HG03159 (cell line): ENCODE measurements at regions not wholly inside any gene's neighbourhood (a gene's known extent, or its start where the extent isn't known, plus 50 kb on each side); places are given as distances from the start of the nearest gene placed in this dataset.
"Not testable (repeated sequence)": the region's sequence is repeated elsewhere in the genome, so short reads cannot be mapped to it uniquely, and the experiment has no call there.

Source experiments
- ATAC-seq: cut with Tn5 transposase; IDR thresholded peaks from one replicate; pipeline ENCODE4 v1.9.1; 2021; ENCODE audit warnings: mild to moderate bottlenecking, moderate library complexity; ENCODE audit not compliant: unreplicated experiment

DNA sequence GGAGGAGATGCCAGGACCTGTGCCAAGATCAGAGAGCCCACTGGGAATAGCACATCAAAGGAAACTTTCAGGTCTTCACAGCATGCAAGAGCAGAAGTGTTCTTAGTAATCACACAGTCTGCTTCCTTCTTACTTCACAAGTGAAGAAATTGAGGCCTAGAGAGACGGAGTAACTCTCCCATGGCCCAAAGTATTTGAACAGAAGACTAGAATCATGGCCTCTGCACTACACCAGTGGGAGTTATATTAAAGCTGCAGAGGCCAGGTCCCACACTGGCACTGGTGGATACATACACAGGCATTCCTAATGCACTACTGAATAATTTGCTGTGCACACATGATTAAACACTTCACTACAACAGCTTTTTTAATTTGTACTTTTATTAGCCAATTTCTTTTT, 107.6 kb upstream of the RMP24 start:
- no peak for ATAC-seq

GRCh38 chr18:35868915-35869314, 103.6 kb upstream of the RMP24 start:
- ATAC-seq: no peak

- ATAC-seq: no peak
Observed at GRCh38 chr18:35871337-35871736, 101.1 kb upstream of the RMP24 start.

DNA sequence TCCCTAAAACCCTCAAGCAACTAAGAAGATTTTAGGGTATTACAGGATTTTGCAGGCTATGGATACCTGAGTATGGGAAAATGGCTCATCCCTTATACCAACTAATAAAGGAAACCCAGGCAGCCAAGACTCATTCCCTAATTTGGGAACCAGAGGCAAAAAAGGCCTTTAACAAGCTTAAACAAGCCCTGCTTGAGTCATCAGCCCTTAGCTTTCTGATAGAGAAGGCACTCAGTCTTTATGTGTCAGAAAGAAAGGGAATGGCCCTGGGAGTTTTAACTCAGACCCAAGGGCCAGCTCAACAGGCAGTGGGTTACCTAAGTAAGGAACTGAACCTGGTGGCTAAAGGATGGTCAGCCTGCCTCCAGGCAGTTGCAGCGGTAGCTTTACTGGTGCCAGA, 96.9 kb upstream of the RMP24 start:
- ATAC-seq: no peak

- ATAC-seq: no peak
Observed at GRCh38 chr18:35876243-35876642, 96.2 kb upstream of the RMP24 start.

- ATAC-seq: no peak
Observed at GRCh38 chr18:35880788-35881455, 91.6 kb upstream of the RMP24 start.

- ATAC-seq: no peak
Observed at GRCh38 chr18:35888329-35888728, 84.2 kb upstream of the RMP24 start.

GRCh38 chr18:35889677-35890076, 82.8 kb upstream of the RMP24 start:
- no peak for ATAC-seq

DNA sequence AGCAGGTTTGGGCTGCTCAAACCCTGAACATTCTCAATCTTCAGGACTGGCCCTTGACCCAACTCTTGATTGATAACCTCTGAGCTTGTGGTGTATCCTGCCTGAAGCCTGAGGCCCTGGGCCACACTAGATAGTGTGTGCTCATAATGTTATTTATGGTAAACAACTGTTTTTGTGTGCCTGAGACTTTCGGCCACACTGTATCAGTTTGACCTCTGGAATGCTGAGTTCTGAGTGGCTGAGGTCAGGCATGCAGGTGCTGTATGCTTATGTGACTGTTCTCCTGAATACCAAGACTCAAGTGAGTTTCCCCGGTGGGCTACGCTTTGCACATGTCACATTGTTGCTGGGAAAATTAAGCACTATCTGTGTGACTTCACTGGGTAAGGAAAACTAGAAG, 82.2 kb upstream of the RMP24 start:
- ATAC-seq: no peak

GRCh38 chr18:35892118-35892517, 80.4 kb upstream of the RMP24 start:
- no peak for ATAC-seq

DNA sequence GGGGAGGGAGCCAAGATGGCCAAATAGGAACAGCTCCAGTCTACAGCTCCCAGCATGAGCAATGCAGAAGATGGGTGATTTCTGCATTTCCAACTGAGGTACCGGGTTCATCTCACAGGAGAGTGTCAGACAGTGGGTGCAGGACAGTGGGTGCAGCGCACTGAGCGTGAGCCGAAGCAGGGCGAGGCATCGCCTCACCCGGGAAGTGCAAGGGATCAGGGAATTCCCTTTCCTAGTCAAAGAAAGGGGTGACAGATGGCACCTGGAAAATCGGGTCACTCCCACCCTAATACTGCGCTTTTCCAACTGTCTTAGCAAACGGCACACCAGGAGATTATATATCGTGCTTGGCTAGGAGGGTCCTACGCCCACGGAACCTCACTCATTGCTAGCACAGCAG, 75.0 kb upstream of the RMP24 start:
- not testable (repeated sequence) for ATAC-seq

- ATAC-seq: no peak
Observed at GRCh38 chr18:35904389-35905037, 68.0 kb upstream of the RMP24 start.

DNA sequence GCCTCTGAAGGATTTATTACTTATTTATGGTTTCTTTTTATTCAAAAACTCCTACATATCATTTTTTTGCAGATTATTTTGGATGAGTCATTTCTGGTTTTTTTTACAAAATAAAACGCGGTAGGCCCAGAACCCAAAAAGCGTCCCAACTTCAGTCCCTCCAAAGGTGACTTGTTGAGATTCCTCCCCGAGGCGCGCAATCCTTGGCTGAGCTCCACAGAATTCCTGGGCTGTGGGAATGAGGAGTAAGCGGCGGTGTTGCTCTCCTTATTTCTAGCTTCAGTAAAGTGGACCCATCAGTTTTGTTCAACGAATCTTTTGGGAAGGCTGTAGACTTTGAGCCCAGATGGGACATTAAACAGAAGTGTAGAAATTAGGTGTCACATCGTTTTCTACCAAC, 67.0 kb upstream of the RMP24 start:
- no peak for ATAC-seq

- ATAC-seq: not testable (repeated sequence)
Observed at GRCh38 chr18:35906291-35906690, 66.2 kb upstream of the RMP24 start.

- no peak for ATAC-seq
Observed at GRCh38 chr18:35910327-35910726, 62.2 kb upstream of the RMP24 start.

DNA sequence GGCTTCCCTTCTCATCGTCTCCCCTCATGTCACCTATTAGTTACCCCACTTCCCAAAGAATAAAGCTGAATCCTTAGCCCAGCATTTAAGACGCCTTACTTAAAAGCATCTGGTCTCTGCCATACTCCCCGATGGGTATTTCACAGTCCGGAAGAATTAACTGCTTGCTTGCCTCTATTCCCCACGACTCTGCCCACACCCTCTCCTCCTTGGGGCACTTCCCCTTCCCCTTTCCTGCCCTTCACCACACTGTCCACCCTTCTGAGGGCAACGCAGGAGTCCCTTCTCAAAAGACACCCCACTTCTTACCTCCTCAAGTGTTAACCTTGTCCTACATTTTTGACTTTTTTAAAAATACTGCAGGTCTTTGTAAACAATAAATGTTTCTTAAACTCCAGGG, 60.1 kb upstream of the RMP24 start:
- ATAC-seq: no peak

GRCh38 chr18:35915056-35915455, 57.4 kb upstream of the RMP24 start:
- ATAC-seq: no peak

- ATAC-seq: no peak
Observed at GRCh38 chr18:35917043-35917442, 55.4 kb upstream of the RMP24 start.

- ATAC-seq: no peak
Observed at GRCh38 chr18:35918564-35918963, 53.9 kb upstream of the RMP24 start.

DNA sequence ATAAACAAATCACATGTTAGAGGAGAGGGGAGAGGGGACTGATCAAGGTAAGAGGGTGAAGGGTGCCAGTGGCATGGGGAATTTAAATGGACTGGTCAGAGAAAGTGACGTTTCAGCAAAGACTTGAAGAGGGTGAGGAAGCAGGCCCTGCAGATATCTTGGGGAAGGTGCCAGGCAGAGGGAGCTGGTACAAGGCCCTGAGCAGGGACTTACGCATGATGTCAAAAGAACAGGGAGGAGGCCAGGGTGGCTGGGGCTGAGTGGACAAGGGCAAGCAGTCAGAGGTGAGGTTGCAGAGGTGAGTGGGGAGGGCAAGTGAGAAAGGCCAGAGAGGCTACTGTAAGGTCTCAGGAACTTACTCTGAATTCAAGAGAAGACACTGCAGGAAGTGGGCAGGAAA, 53.3 kb upstream of the RMP24 start:
- no peak for ATAC-seq

DNA sequence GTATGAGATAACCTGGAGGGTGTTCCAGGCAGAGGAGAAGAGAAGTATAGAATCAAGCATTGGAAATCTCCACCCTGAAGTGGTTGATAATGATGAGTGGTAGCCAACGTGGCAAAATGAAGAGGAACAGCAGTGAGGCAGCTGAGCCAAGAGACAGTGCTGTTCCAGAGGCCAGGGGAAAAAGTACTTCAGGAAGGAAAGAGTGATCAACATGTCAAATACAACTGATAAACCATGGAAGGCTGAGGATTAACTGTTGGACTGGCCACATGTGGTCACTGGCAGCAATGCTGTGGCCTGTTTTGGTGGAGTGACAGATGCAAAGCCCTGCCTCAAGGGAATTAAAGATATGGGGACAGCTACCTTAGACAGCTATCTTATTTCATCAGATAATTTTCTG, 51.9 kb upstream of the RMP24 start:
- no peak for ATAC-seq
